K562 (cell line): ENCODE measurements at regions not wholly inside any gene's neighbourhood (a gene's known extent, or its start where the extent isn't known, plus 50 kb on each side); places are given as distances from the start of the nearest gene placed in this dataset.

Experiments
- ATAC-seq: fragments of 200-7000 bp; cut with Tn5 transposase; 3 replicates; pipeline ENCODE4 v1.9.1; 2020; ENCODE audit warnings: moderate library complexity
- BruUV-seq: library from RNA; stranded (reverse); fragments of 400-500 nt; replicated peaks from 2 replicates; lab custom pipeline; 2021; lab: Mats Ljungman, UMichigan
- CTCF ChIA-PET: fragments of 300-600 bp; formaldehyde crosslinking; extraction: SDS; loops from one replicate; lab custom pipeline; 2021; ENCODE audit warnings: low intra/inter-chr PET ratio; lab: Yijun Ruan, JAX
- POLR2A ChIA-PET: fragments of 300-600, 350-650 bp; sonication (Branson Sonifier 250); formaldehyde crosslinking; extraction: SDS; loops from one replicate; lab custom pipeline; 2021; ENCODE audit warnings: antibody characterized with exemption, inconsistent platforms; lab: Yijun Ruan, JAX
- DNase-seq, 4 experiments: peaks; one replicate each; pipeline versions ENCODE4 v3.0.0 to v3.0.0-alpha.2; 2011 to 2018; ENCODE audit warnings: low spot score in 3 of 4, mixed read lengths in 3 of 4; ENCODE audit errors: extremely low read depth in 1 of 4
- FAIRE-seq: peaks from 2 replicates; lab custom pipeline; 2011; peaks lifted over from hg19 to GRCh38; lab: Jason Lieb, UNC
- H2AFZ ChIP-seq: 2 replicates; pipeline ENCODE4 v1.6.0; 2011; ENCODE audit warnings: low read depth, low read length, control low read depth, inconsistent platforms
- H3K27ac ChIP-seq: fragments of 200-600 bp; 3 replicates; pipeline ENCODE4 v1.8.0; 2011; ENCODE audit warnings: low read depth, mild to moderate bottlenecking, control low read depth, inconsistent platforms, low read length, moderate library complexity, mixed read lengths; ENCODE audit errors: extremely low read depth
- H3K27me3 ChIP-seq, 2 experiments: fragments of 300-600 bp in 1 of 2; 2 replicates in 1 of 2; 3 replicates in 1 of 2; pipeline versions ENCODE4 v1.6.0 to v1.8.0; 2011; ENCODE audit warnings: inconsistent platforms in 2 of 2, low read length in 2 of 2, mild to moderate bottlenecking in 1 of 2, mixed read lengths in 1 of 2, moderate library complexity in 1 of 2; ENCODE audit not compliant: control insufficient read depth in 2 of 2, insufficient read depth in 2 of 2
- H3K36me3 ChIP-seq: fragments of 300-600 bp; 3 replicates; pipeline ENCODE4 v1.8.0; 2011; ENCODE audit warnings: mild to moderate bottlenecking, low read length, inconsistent platforms; ENCODE audit not compliant: control insufficient read depth, insufficient read depth
- H3K4me1 ChIP-seq, 2 experiments: fragments of 200-600 bp in 1 of 2; replicated peaks in 1 of 2; 2 replicates in 1 of 2; 3 replicates in 1 of 2; pipeline versions ENCODE4 v1.5.1 to v1.8.0; 2011; ENCODE audit warnings: inconsistent platforms in 2 of 2, low read length in 2 of 2, mild to moderate bottlenecking in 1 of 2, mixed read lengths in 1 of 2, moderate library complexity in 1 of 2; ENCODE audit not compliant: control insufficient read depth in 2 of 2, insufficient read depth in 2 of 2
- H3K4me2 ChIP-seq: 2 replicates; pipeline ENCODE4 v1.6.1; 2011; ENCODE audit warnings: low read length, control low read depth, inconsistent platforms, mixed read lengths; ENCODE audit not compliant: insufficient read depth
- H3K4me3 ChIP-seq: fragments of 200-600 bp; sonication (generic), shearing (Covaris generic); 2 replicates; pipeline ENCODE4 v1.5.1; 2016; ENCODE audit warnings: control low read depth, inconsistent platforms
- H3K79me2 ChIP-seq: fragments of 200-600 bp; 3 replicates; pipeline ENCODE4 v1.8.0; 2011; ENCODE audit warnings: low read length, inconsistent platforms; ENCODE audit not compliant: control insufficient read depth, insufficient read depth
- H3K9ac ChIP-seq, 2 experiments: 2 replicates each; pipeline versions ENCODE4 v1.6.0 to v1.6.1; 2011; ENCODE audit warnings: low read depth in 2 of 2, low read length in 2 of 2, control low read depth in 1 of 2, inconsistent platforms in 1 of 2, mild to moderate bottlenecking in 1 of 2, mixed read lengths in 1 of 2; ENCODE audit not compliant: insufficient read depth in 1 of 2
- H3K9me1 ChIP-seq: one replicate; pipeline ENCODE4 v1.6.0; 2011; ENCODE audit warnings: inconsistent platforms, mild to moderate bottlenecking, low read length, moderate library complexity; ENCODE audit not compliant: control insufficient read depth, insufficient read depth
- H3K9me3 ChIP-seq: replicated peaks from 2 replicates; pipeline ENCODE4 v1.5.1; 2011; ENCODE audit warnings: low read depth, low read length, inconsistent platforms; ENCODE audit not compliant: control insufficient read depth, insufficient read depth
- H4K20me1 ChIP-seq: replicated peaks from 2 replicates; pipeline ENCODE4 v1.6.1; 2011; ENCODE audit warnings: low read length, inconsistent platforms, mixed read lengths; ENCODE audit not compliant: control insufficient read depth, insufficient read depth
- HMGN3 ChIP-seq: IDR thresholded peaks from 2 replicates; pipeline ENCODE4 v1.6.1; 2011; ENCODE audit warnings: borderline replicate concordance, low read depth, mild to moderate bottlenecking, mixed read lengths, low read length; ENCODE audit not compliant: insufficient read length; ENCODE audit errors: extremely low read depth
- MEIS2 ChIP-seq: fragments of 450-650 bp; IDR thresholded peaks from 2 replicates; pipeline ENCODE4 v1.6.1; 2014; ENCODE audit warnings: mild to moderate bottlenecking; ENCODE audit not compliant: partially characterized antibody
- ZNF354B ChIP-seq: fragments of 250-450 bp; sonication (Bioruptor Pico); IDR thresholded peaks from 2 replicates; pipeline ENCODE4 v1.4.0; 2020
- WGBS: fragments of 100-300 bp; shearing (Covaris generic); methylation state at CpG from one replicate; pipeline ENCODE4 v1.1.6; 2016; ENCODE audit warnings: low coverage, mixed read lengths; ENCODE audit not compliant: insufficient coverage; ENCODE audit errors: missing lambda C conversion rate; 5-methylcytosine and 5-hydroxymethylcytosine counted together
- in situ Hi-C: fragments of 300-500 bp; cut with MboI; formaldehyde crosslinking; loops from 4 replicates; pipeline ENCODE4 v1.15.0; 2018; ENCODE audit warnings: inconsistent platforms, mixed read lengths
- intact Hi-C: fragments of 100-400 bp; cut with micrococcal nuclease; formaldehyde crosslinking; loops from 2 replicates; pipeline ENCODE4 v1.14.2; 2022
- TF ChIP-seq, protein P1 (sequence below): fragments of 250-450 bp; sonication (Bioruptor Pico); IDR thresholded peaks from 2 replicates; pipeline ENCODE4 v1.5.0; 2020; ENCODE audit warnings: mild to moderate bottlenecking
- TF ChIP-seq, protein P2 (sequence below), 2 experiments: fragments of 450-650 bp; IDR thresholded peaks; 2 replicates each; pipeline ENCODE4 v1.6.1; 2016
- TF ChIP-seq, protein P3 (sequence below): IDR thresholded peaks from 3 replicates; pipeline ENCODE4 v1.6.1; 2011; ENCODE audit warnings: borderline replicate concordance, mild to moderate bottlenecking; ENCODE audit not compliant: insufficient read length, insufficient read depth
- TF ChIP-seq, protein P4 (sequence below): fragments of 250-450 bp; sonication (Bioruptor Pico); IDR thresholded peaks from 2 replicates; pipeline ENCODE4 v1.6.1; 2021; ENCODE audit warnings: mild to moderate bottlenecking

DNA sequence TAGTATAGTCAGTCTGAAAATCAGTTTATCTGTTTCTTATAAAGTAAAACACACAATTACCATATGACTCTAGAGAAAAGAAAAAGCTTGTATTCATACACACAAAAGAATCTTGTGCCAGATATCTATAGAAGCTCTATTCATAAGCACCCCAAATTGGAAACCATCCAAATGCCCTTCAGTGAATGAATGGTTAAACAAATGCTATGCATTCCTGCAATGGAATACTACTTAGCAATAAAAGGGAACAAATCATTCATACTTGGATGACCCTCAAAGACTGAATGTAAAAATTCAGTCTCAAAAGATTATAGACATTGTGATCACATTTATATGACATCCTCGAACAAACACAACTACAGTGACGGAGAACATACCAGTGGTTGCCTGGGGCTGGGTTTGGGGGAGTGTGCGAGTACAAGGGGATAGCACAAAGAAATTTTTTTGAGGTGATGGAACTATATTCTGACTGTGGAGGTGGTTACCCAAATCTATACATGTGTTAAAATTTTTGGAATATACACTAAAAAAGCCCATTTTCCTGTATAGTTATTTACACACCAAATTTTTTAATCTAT is 680.6 kb downstream of the NTRK3 start:
- no TSS peak for BruUV-seq
- Histone ChIP-seq H4K20me1 (no peaks in the 10 kb centered on the region), H2AFZ (no peak overlapping the region), H3K36me3 (no peaks in the 10 kb centered on the region; the same call in 2 of the 3 replicates), H3K27me3 (no peaks in the 10 kb centered on the region), H3K4me3 (no peak overlapping the region), H3K4me1 (no peaks in the 10 kb centered on the region), H3K79me2 (0 out of 3 replicates have a peak, but pooled peaks cover 3% of the 10 kb centered on the region), H3K9me3 (no peaks in the 10 kb centered on the region), H3K27ac (no peak overlapping the region), H3K9ac (no peak overlapping the region), H3K9me1 (no peaks in the 10 kb centered on the region), H3K4me2 (no peak overlapping the region)
- CTCF ChIA-PET: no interaction called here
- POLR2A ChIA-PET: interaction anchor here (0.9 kb wide), 1 partner anchor 10 kb away, joined by 3 read pairs; no protein-coding TSS in a partner anchor
- ATAC-seq (no peak), DNase-seq (no peak), FAIRE-seq (no peak)
- TF ChIP-seq HMGN3 (no peak), ZNF354B (no peak), MEIS2 (no peak)
- TF ChIP-seq, protein P1, sequence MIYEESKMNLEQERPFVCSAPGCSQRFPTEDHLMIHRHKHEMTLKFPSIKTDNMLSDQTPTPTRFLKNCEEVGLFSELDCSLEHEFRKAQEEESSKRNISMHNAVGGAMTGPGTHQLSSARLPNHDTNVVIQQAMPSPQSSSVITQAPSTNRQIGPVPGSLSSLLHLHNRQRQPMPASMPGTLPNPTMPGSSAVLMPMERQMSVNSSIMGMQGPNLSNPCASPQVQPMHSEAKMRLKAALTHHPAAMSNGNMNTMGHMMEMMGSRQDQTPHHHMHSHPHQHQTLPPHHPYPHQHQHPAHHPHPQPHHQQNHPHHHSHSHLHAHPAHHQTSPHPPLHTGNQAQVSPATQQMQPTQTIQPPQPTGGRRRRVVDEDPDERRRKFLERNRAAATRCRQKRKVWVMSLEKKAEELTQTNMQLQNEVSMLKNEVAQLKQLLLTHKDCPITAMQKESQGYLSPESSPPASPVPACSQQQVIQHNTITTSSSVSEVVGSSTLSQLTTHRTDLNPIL (CRISPR knock-in tag): no peak
- TF ChIP-seq, protein P2, sequence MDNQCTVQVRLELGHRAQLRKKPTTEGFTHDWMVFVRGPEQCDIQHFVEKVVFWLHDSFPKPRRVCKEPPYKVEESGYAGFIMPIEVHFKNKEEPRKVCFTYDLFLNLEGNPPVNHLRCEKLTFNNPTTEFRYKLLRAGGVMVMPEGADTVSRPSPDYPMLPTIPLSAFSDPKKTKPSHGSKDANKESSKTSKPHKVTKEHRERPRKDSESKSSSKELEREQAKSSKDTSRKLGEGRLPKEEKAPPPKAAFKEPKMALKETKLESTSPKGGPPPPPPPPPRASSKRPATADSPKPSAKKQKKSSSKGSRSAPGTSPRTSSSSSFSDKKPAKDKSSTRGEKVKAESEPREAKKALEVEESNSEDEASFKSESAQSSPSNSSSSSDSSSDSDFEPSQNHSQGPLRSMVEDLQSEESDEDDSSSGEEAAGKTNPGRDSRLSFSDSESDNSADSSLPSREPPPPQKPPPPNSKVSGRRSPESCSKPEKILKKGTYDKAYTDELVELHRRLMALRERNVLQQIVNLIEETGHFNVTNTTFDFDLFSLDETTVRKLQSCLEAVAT (IDR thresholded peaks at IDR 0.05): no peak
- TF ChIP-seq, protein P3, sequence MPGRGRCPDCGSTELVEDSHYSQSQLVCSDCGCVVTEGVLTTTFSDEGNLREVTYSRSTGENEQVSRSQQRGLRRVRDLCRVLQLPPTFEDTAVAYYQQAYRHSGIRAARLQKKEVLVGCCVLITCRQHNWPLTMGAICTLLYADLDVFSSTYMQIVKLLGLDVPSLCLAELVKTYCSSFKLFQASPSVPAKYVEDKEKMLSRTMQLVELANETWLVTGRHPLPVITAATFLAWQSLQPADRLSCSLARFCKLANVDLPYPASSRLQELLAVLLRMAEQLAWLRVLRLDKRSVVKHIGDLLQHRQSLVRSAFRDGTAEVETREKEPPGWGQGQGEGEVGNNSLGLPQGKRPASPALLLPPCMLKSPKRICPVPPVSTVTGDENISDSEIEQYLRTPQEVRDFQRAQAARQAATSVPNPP: no peak
- TF ChIP-seq, protein P4, sequence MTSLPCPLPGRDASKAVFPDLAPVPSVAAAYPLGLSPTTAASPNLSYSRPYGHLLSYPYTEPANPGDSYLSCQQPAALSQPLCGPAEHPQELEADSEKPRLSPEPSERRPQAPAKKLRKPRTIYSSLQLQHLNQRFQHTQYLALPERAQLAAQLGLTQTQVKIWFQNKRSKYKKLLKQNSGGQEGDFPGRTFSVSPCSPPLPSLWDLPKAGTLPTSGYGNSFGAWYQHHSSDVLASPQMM (CRISPR knock-in tag): no peak
- intact Hi-C loops: no loop called here
- in situ Hi-C loops: no loop called here
- WGBS: 75% methylated on average over 3 of the region's 3 CpGs
